Esophagus muscularis mucosa (tissue), 4 donors: ENCODE measurements at regions not wholly inside any gene's neighbourhood (a gene's known extent, or its start where the extent isn't known, plus 50 kb on each side); places are given as distances from the start of the nearest gene placed in this dataset.

Experiments used
- DNase-seq: peaks from one replicate; pipeline ENCODE4 v3.0.0-alpha.2; 2017; ENCODE audit errors: extremely low spot score
- H3K27ac ChIP-seq, 4 donors: fragments of 200-600 bp; sonication (generic); replicated peaks in 1 of 4; 1 replicate in 3 of 4; 2 replicates in 1 of 4; pipeline ENCODE4 v1.5.1; 2016 to 2019; ENCODE audit warnings: mild to moderate bottlenecking in 1 of 4
- H3K27me3 ChIP-seq, 4 donors: fragments of 200-600 bp; sonication (generic); one replicate each; pipeline versions ENCODE4 v1.5.1 to v1.6.0; 2016 to 2019
- H3K36me3 ChIP-seq, 4 donors: fragments of 200-600 bp; sonication (generic); one replicate each; pipeline ENCODE4 v1.5.1; 2016 to 2019
- H3K4me1 ChIP-seq, 4 donors: fragments of 200-600 bp; sonication (generic); one replicate each; pipeline ENCODE4 v1.5.1; 2016 to 2019
- H3K4me3 ChIP-seq, 4 donors: fragments of 200-600 bp; sonication (generic); 1 replicate in 2 of 4; 2 replicates in 2 of 4; pipeline ENCODE4 v1.5.1; 2016 to 2019; ENCODE audit warnings: mild to moderate bottlenecking in 4 of 4, moderate library complexity in 1 of 4
- H3K9me3 ChIP-seq, 4 donors: fragments of 200-600 bp; sonication (generic); 1 replicate in 3 of 4; 2 replicates in 1 of 4; pipeline ENCODE4 v1.5.1; 2016 to 2019
- CTCF ChIP-seq, 3 experiments: fragments of 200-600 bp in 2 of 3; fragments of 450-650 bp in 1 of 3; sonication (generic) in 2 of 3; IDR thresholded peaks; one replicate each; pipeline ENCODE4 v1.5.1; 2017 to 2019; ENCODE audit warnings: antibody characterized with exemption in 3 of 3, mild to moderate bottlenecking in 2 of 3, moderate library complexity in 1 of 3
- EP300 ChIP-seq: sonication (generic); formaldehyde crosslinking; IDR thresholded peaks from one replicate; pipeline ENCODE4 v1.6.1; 2017; ENCODE audit warnings: antibody characterized with exemption
- POLR2A ChIP-seq: fragments of 450-650 bp; IDR thresholded peaks from one replicate; pipeline ENCODE4 v1.6.1; 2017; ENCODE audit warnings: antibody characterized with exemption, moderate library complexity, mild to moderate bottlenecking, low read depth
- POLR2AphosphoS5 ChIP-seq, 2 donors: sonication (generic); formaldehyde crosslinking; IDR thresholded peaks; one replicate each; pipeline ENCODE4 v1.6.1; 2017; ENCODE audit warnings: antibody characterized with exemption in 2 of 2
- WGBS: methylation state at CpG from one replicate; pipeline ENCODE4 v1.1.5; 2018; 5-methylcytosine and 5-hydroxymethylcytosine counted together
- intact Hi-C: fragments of 100-400 bp; cut with DNase I; formaldehyde crosslinking; loops from one replicate; pipeline ENCODE4 v1.15.1; 2023

GRCh38 chr4:63379750-63380522 lies 1029.3 kb downstream of the TECRL start:
- peaks cover 0 to 5% (median 0%) of the 10 kb centered on the region in 4 donors for H3K9me3 ChIP-seq
- intact Hi-C loops, result no loop called here
- 79% methylated on average over 6 of the region's 8 CpGs for WGBS
- no peaks in the 10 kb centered on the region for H3K4me1 ChIP-seq
- H3K4me3 ChIP-seq, result no peak overlapping the region
- TF ChIP-seq EP300 (no peak), CTCF (IDR thresholded peaks at IDR 0.05) (no peak), POLR2AphosphoS5 (IDR thresholded peaks at IDR 0.05) (no peak), POLR2A (no peak)
- no peak overlapping the region for H3K27ac ChIP-seq
- H3K27me3 ChIP-seq, result no peaks in the 10 kb centered on the region
- no peaks in the 10 kb centered on the region for H3K36me3 ChIP-seq
- DNase-seq, result no peak

GRCh38 chr4:63371001-63371400 lies 1038.2 kb downstream of the TECRL start:
- H3K36me3 ChIP-seq, result no peaks in the 10 kb centered on the region
- no peak overlapping the region for H3K4me3 ChIP-seq
- H3K4me1 ChIP-seq, result no peaks in the 10 kb centered on the region
- intact Hi-C loops, result no loop called here
- H3K27ac ChIP-seq, result no peak overlapping the region
- TF ChIP-seq POLR2AphosphoS5 (IDR thresholded peaks at IDR 0.05) (no peak), POLR2A (no peak), EP300 (no peak), CTCF (IDR thresholded peaks at IDR 0.05) (no peak)
- no peaks in the 10 kb centered on the region for H3K27me3 ChIP-seq
- no peak for DNase-seq
- no peaks in the 10 kb centered on the region for H3K9me3 ChIP-seq

- Histone ChIP-seq H3K27me3 (no peaks in the 10 kb centered on the region), H3K4me1 (no peaks in the 10 kb centered on the region), H3K9me3 (no peaks in the 10 kb centered on the region), H3K36me3 (no peaks in the 10 kb centered on the region), H3K4me3 (no peak overlapping the region), H3K27ac (no peak overlapping the region)
- 78% methylated on average over 2 of the region's 2 CpGs for WGBS
- no peak for TF ChIP-seq CTCF (IDR thresholded peaks at IDR 0.05)
- TF ChIP-seq POLR2AphosphoS5 (IDR thresholded peaks at IDR 0.05), result no peak
- TF ChIP-seq EP300, result no peak
- TF ChIP-seq POLR2A, result no peak
- intact Hi-C loops, result no loop called here
- no peak for DNase-seq
Measured at GRCh38 chr4:63361628-63362027, 1047.6 kb downstream of the TECRL start.

GRCh38 chr4:63361066-63361465 lies 1048.2 kb downstream of the TECRL start:
- H3K27me3 ChIP-seq, result no peaks in the 10 kb centered on the region
- no peaks in the 10 kb centered on the region for H3K9me3 ChIP-seq
- no peak overlapping the region for H3K4me3 ChIP-seq
- TF ChIP-seq POLR2AphosphoS5 (IDR thresholded peaks at IDR 0.05) (no peak), CTCF (IDR thresholded peaks at IDR 0.05) (no peak), POLR2A (no peak)
- intact Hi-C loops, result no loop called here
- no peak overlapping the region for H3K27ac ChIP-seq
- whole genome bisulfite sequencing, result 78% methylated on average over 3 of the region's 3 CpGs
- no peak for DNase-seq
- no peaks in the 10 kb centered on the region for H3K4me1 ChIP-seq
- H3K36me3 ChIP-seq, result no peaks in the 10 kb centered on the region

GRCh38 chr4:63349674-63350025 lies 1059.6 kb downstream of the TECRL start:
- Histone ChIP-seq H3K4me3 (no peak overlapping the region), H3K36me3 (no peaks in the 10 kb centered on the region), H3K27ac (no peak overlapping the region), H3K9me3 (peaks cover 0 to 19% (median 6%) of the 10 kb centered on the region in 4 donors), H3K27me3 (no peaks in the 10 kb centered on the region), H3K4me1 (no peaks in the 10 kb centered on the region)
- WGBS, result 90% methylated on average over 7 of the region's 21 CpGs
- no peak for TF ChIP-seq POLR2AphosphoS5 (IDR thresholded peaks at IDR 0.05)
- TF ChIP-seq EP300, result no peak
- no peak for TF ChIP-seq POLR2A
- TF ChIP-seq CTCF (IDR thresholded peaks at IDR 0.05), result no peak
- DNase-seq, result no peak
- intact Hi-C loops, result no loop called here
